ENCODE measurements at regions not wholly inside any gene's neighbourhood (a gene's known extent, or its start where the extent isn't known, plus 50 kb on each side); places are given as distances from the start of the nearest gene placed in this dataset. TPM values are rescaled to one million over a fixed set of nuclear protein-coding genes. Genes with fewer than 3 reads are reported as not detected.

GRCh38 chr1:43008115-43009060, 49.7 kb upstream of the SLC2A1 start:
- no peak overlapping the region for H2AFZ ChIP-seq

More at GRCh38 chr1:43008115-43009060, 49.7 kb upstream of the SLC2A1 start:
- no peaks in the 10 kb centered on the region for H3F3A ChIP-seq (ENCODE audit: insufficient read depth)
- WGBS, 2 experiments (ENCODE audit: low coverage in 1 of 2, low lambda C conversion rate in 2 of 2, missing lambda C conversion rate in 2 of 2) = 60 to 61% methylated on average over 30 of the region's 30 CpGs
- H3K79me2 ChIP-seq (ENCODE audit: insufficient read depth) = no peaks in the 10 kb centered on the region
- no peak for DNase-seq
- H3K9ac ChIP-seq = no peak overlapping the region
- no peak overlapping the region for H3K4me2 ChIP-seq (ENCODE audit: unreplicated experiment)
- H3K27me3 ChIP-seq (replicated peaks; ENCODE audit: insufficient read depth) = peaks cover 18% of the 10 kb centered on the region
- H3K36me3 ChIP-seq (ENCODE audit: low read depth) = no peaks in the 10 kb centered on the region
- in situ Hi-C loops (cut with MboI) = no loop called here
- no peaks in the 10 kb centered on the region for H3K9me3 ChIP-seq (ENCODE audit: low read depth)
- no peaks in the 10 kb centered on the region for H4K20me1 ChIP-seq (ENCODE audit: insufficient read depth)
- no peak overlapping the region for H3K27ac ChIP-seq
- H3K4me1 ChIP-seq (ENCODE audit: insufficient read depth) = no peaks in the 10 kb centered on the region
- no peaks in the 10 kb centered on the region for H3K9me2 ChIP-seq (ENCODE audit: insufficient read depth)
- H3K4me3 ChIP-seq = no peak overlapping the region
- TF ChIP-seq EZH2phosphoT487 (IDR thresholded peaks at IDR 0.05; ENCODE audit: insufficient read depth, low read depth) (no peak), EZH2 (IDR thresholded peaks at IDR 0.05; ENCODE audit: insufficient read depth, poor library complexity, severe bottlenecking) (no peak)

Small RNA genes in the stretch of these regions (small RNA-seq; reads per million reads assigned to genes)
- gene RF00026 (ENCODE audit: low read depth, low replicate concordance) = not detected
